ENCODE measurements at regions not wholly inside any gene's neighbourhood (a gene's known extent, or its start where the extent isn't known, plus 50 kb on each side); places are given as distances from the start of the nearest gene placed in this dataset.

DNA sequence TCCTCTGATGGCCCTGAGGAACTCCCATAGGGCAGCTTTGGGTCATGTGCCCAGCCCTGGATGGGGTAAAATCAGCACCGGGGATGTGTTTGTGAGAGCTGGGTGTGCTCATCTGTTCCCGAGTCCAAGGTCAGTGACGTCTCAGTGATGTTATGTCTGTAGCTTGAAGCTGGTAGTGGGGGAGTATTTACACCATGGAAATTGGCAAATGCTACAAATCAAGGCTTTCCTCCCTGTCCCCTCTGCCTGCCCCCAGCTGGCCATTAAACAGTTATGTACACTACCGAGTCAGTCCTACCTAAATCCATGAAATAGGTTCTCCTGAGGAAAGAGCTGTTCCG lies 117.8 kb upstream of the SLC25A33 start:
- TF ChIP-seq, protein P1, sequence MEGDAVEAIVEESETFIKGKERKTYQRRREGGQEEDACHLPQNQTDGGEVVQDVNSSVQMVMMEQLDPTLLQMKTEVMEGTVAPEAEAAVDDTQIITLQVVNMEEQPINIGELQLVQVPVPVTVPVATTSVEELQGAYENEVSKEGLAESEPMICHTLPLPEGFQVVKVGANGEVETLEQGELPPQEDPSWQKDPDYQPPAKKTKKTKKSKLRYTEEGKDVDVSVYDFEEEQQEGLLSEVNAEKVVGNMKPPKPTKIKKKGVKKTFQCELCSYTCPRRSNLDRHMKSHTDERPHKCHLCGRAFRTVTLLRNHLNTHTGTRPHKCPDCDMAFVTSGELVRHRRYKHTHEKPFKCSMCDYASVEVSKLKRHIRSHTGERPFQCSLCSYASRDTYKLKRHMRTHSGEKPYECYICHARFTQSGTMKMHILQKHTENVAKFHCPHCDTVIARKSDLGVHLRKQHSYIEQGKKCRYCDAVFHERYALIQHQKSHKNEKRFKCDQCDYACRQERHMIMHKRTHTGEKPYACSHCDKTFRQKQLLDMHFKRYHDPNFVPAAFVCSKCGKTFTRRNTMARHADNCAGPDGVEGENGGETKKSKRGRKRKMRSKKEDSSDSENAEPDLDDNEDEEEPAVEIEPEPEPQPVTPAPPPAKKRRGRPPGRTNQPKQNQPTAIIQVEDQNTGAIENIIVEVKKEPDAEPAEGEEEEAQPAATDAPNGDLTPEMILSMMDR (IDR thresholded peaks at IDR 0.05) = no peak
- TF ChIP-seq POLR2A (IDR thresholded peaks at IDR 0.05) = no peak

Measured in adrenal gland (tissue), 5 donors.